ENCODE measurements at regions not wholly inside any gene's neighbourhood (a gene's known extent, or its start where the extent isn't known, plus 50 kb on each side); places are given as distances from the start of the nearest gene placed in this dataset.

GRCh38 chr10:88074971-88075370 lies 211.5 kb downstream of the PTEN start:
- no peaks in the 10 kb centered on the region for H3K36me3 ChIP-seq
- intact Hi-C loops (cut with micrococcal nuclease) = no loop called here
- H3K4me3 ChIP-seq = no peak overlapping the region

GRCh38 chr10:88076027-88076880 lies 212.8 kb downstream of the PTEN start:
- no peaks in the 10 kb centered on the region for H3K4me1 ChIP-seq
- intact Hi-C loops (cut with micrococcal nuclease) = no loop called here
- H3K9me3 ChIP-seq (replicated peaks) = no peaks in the 10 kb centered on the region
- no peak overlapping the region for H3K27ac ChIP-seq (replicated peaks)
- no peaks in the 10 kb centered on the region for H3K36me3 ChIP-seq
- TF ChIP-seq CTCF (IDR thresholded peaks at IDR 0.05; ENCODE audit: borderline replicate concordance) = no peak
- no peak for DNase-seq
- H3K4me3 ChIP-seq = no peak overlapping the region
- no peaks in the 10 kb centered on the region for H3K27me3 ChIP-seq (ENCODE audit: low read depth)

More at GRCh38 chr10:88074971-88075370, 211.5 kb downstream of the PTEN start:
- no peak for DNase-seq
- H3K9me3 ChIP-seq (replicated peaks) = no peaks in the 10 kb centered on the region
- H3K4me1 ChIP-seq = no peaks in the 10 kb centered on the region
- no peak overlapping the region for H3K27ac ChIP-seq (replicated peaks)
- H3K27me3 ChIP-seq (ENCODE audit: low read depth) = no peaks in the 10 kb centered on the region
- TF ChIP-seq CTCF (IDR thresholded peaks at IDR 0.05; ENCODE audit: borderline replicate concordance) = no peak

GRCh38 chr10:88077977-88078376 lies 214.6 kb downstream of the PTEN start:
- no peak overlapping the region for H3K4me3 ChIP-seq
- no peaks in the 10 kb centered on the region for H3K27me3 ChIP-seq (ENCODE audit: low read depth)
- no peaks in the 10 kb centered on the region for H3K36me3 ChIP-seq
- no peak for TF ChIP-seq CTCF (IDR thresholded peaks at IDR 0.05; ENCODE audit: borderline replicate concordance)
- H3K4me1 ChIP-seq = peaks cover 6% of the 10 kb centered on the region
- DNase-seq = no peak
- intact Hi-C loops (cut with micrococcal nuclease) = no loop called here
- H3K9me3 ChIP-seq (replicated peaks) = no peaks in the 10 kb centered on the region
- no peak overlapping the region for H3K27ac ChIP-seq (replicated peaks)

- DNase-seq = no peak
- Histone ChIP-seq H3K4me1 (peaks cover 6% of the 10 kb centered on the region), H3K9me3 (replicated peaks) (no peaks in the 10 kb centered on the region), H3K4me3 (no peak overlapping the region), H3K36me3 (no peaks in the 10 kb centered on the region), H3K27ac (replicated peaks) (no peak overlapping the region), H3K27me3 (ENCODE audit: low read depth) (no peaks in the 10 kb centered on the region)
- no peak for TF ChIP-seq CTCF (IDR thresholded peaks at IDR 0.05; ENCODE audit: borderline replicate concordance)
- intact Hi-C loops (cut with micrococcal nuclease) = no loop called here
Measured at GRCh38 chr10:88080213-88080612, 216.8 kb downstream of the PTEN start.

- H3K9me3 ChIP-seq (replicated peaks) = no peaks in the 10 kb centered on the region
- no peaks in the 10 kb centered on the region for H3K36me3 ChIP-seq
- H3K27ac ChIP-seq (replicated peaks) = no peak overlapping the region
- H3K4me1 ChIP-seq = peaks cover 6% of the 10 kb centered on the region
- TF ChIP-seq CTCF (IDR thresholded peaks at IDR 0.05; ENCODE audit: borderline replicate concordance) = no peak
- no peak for DNase-seq
- H3K4me3 ChIP-seq = no peak overlapping the region
- intact Hi-C loops (cut with micrococcal nuclease) = no loop called here
- H3K27me3 ChIP-seq (ENCODE audit: low read depth) = no peaks in the 10 kb centered on the region
Measured at GRCh38 chr10:88081457-88082054, 218.1 kb downstream of the PTEN start.
